Ectodermal cell (in vitro differentiated cells): ENCODE measurements at regions not wholly inside any gene's neighbourhood (a gene's known extent, or its start where the extent isn't known, plus 50 kb on each side); places are given as distances from the start of the nearest gene placed in this dataset.
"Not testable (repeated sequence)": the region's sequence is repeated elsewhere in the genome, so short reads cannot be mapped to it uniquely, and the experiment has no call there.

Source experiments
- H3K27ac ChIP-seq: 2 replicates; pipeline ENCODE4 v1.7.0; 2013; ENCODE audit warnings: mild to moderate bottlenecking, low read depth, low read length; ENCODE audit not compliant: insufficient read depth, poor library complexity, severe bottlenecking
- H3K27me3 ChIP-seq: 2 replicates; pipeline ENCODE4 v1.7.0; 2013; ENCODE audit warnings: mild to moderate bottlenecking, low read length; ENCODE audit not compliant: insufficient read depth, control insufficient read depth, poor library complexity, severe bottlenecking
- H3K36me3 ChIP-seq: one replicate; pipeline ENCODE4 v1.7.0; 2013; ENCODE audit warnings: low read length; ENCODE audit not compliant: control insufficient read depth, insufficient read depth
- H3K4me1 ChIP-seq: one replicate; pipeline ENCODE4 v1.7.0; 2013; ENCODE audit warnings: low read length; ENCODE audit not compliant: control insufficient read depth, insufficient read depth
- H3K4me3 ChIP-seq: 2 replicates; pipeline ENCODE4 v1.7.0; 2013; ENCODE audit warnings: low read depth, low read length, control low read depth; ENCODE audit not compliant: insufficient read depth
- H3K9me3 ChIP-seq: 2 replicates; pipeline ENCODE4 v1.7.0; 2013; ENCODE audit warnings: mild to moderate bottlenecking, low read length, moderate library complexity; ENCODE audit not compliant: control insufficient read depth
- WGBS, 2 experiments: methylation state at CpG; one replicate each; pipeline ENCODE4 v1.1.7; 2013; ENCODE audit warnings: missing lambda C conversion rate in 2 of 2; 5-methylcytosine and 5-hydroxymethylcytosine counted together

DNA sequence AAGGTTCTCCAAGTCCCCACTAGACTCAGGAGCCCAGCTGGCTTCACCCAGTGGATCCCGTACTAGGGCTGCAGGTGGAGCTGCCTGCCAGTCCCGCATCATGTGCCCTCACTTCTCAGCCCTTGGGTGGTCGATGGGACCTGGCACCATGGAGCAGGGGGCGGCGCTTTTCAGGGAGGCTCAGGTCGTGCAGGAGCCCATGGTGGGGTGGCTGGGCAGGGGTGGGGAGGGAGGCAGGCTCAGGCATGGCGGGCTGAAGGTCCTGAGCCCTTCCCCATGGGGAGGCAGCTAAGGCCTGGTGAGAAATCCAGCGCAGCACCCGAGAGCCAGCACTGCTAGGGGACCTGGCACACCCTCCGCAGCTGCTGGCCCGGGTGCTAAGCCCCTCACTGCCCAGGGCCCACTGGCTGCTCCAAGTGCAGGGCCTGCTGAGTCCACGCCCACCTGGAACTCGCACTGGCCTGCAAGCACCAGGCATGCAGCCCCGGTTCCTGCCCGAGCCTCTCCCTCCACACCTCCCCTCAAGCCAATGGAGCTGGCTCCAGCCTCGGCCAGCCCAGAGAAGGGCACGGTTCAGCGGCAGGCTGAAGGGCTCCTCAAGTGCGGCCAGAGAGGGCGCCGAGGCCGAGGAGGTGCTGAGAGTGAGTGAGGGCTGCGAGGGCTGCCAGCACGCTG lies 72.7 kb upstream of the SLIT2 start:
- H3K36me3 ChIP-seq = no peaks in the 10 kb centered on the region
- no peaks in the 10 kb centered on the region for H3K27me3 ChIP-seq
- H3K27ac ChIP-seq = no peak overlapping the region
- no peaks in the 10 kb centered on the region for H3K4me1 ChIP-seq
- no peak overlapping the region for H3K4me3 ChIP-seq
- H3K9me3 ChIP-seq = peaks cover 2% of the 10 kb centered on the region
- 95% methylated on average over 24 of the region's 24 CpGs for WGBS, 2 experiments

DNA sequence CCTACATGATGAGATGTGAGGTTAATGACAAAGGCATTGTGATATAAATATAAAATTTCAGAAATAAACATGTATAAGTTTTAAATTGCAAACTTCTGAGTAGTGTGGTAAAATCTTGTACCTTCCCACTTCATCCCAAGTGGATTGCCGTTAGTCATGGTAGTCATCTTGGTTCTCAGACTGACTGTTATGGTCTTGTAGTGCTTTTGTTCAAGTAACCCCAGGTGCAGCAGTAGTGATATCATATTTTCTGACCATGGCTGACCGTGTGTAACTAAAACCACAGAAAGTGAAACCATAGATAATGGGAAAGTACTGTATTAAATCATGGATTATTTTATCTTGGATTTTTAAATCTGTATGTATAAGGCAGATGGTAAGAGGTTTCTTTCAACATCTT lies 74.8 kb upstream of the SLIT2 start:
- no peaks in the 10 kb centered on the region for H3K36me3 ChIP-seq
- no peak overlapping the region for H3K27ac ChIP-seq
- no peak overlapping the region for H3K4me3 ChIP-seq
- H3K4me1 ChIP-seq = no peaks in the 10 kb centered on the region
- H3K27me3 ChIP-seq = no peaks in the 10 kb centered on the region
- WGBS, 2 experiments = 89 to 94% methylated on average over 2 of the region's 2 CpGs
- H3K9me3 ChIP-seq = peaks cover 2% of the 10 kb centered on the region

DNA sequence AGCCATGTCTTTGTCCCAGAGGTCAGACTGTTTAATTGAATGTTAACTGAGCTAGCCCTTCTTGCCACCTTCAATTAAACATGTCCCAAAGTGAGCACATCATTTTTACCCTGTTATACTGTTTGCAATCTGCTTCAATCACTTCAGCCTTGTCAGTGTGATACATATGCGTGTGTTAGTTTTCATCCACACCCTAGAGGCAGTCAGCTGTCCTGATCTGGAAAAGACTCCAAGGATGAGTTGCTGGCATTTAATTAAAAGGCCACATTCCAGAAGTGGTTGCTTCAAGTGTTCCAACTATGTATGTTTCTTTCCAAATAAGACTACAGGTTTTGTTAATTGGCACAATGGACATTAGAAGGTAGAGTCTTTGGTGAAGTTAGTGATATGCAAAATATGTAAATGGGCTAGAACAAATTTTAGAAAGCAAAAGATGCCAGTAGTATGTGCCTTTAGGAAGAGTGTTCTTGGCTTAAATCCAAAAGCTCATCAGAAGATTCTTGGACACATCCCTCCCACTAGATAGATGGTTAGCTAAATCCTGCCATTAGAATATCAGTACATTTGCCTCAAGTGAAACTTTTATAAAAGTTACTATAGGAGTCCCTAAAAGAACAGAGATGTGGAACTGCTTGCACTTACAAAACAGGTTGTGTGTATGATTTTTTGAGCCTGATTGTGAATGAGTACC lies 79.5 kb upstream of the SLIT2 start:
- 95 to 96% methylated on average over 1 of the region's 1 CpG for WGBS, 2 experiments
- Histone ChIP-seq H3K27ac (no peak overlapping the region), H3K9me3 (no peaks in the 10 kb centered on the region), H3K36me3 (no peaks in the 10 kb centered on the region), H3K4me1 (no peaks in the 10 kb centered on the region), H3K27me3 (no peaks in the 10 kb centered on the region), H3K4me3 (no peak overlapping the region)

- no peak overlapping the region for H3K4me3 ChIP-seq
- no peak overlapping the region for H3K27ac ChIP-seq
- WGBS, 2 experiments = 85 to 90% methylated on average over 3 of the region's 3 CpGs
- no peaks in the 10 kb centered on the region for H3K4me1 ChIP-seq
- H3K9me3 ChIP-seq = peaks cover 2% of the 10 kb centered on the region
- no peaks in the 10 kb centered on the region for H3K36me3 ChIP-seq
- H3K27me3 ChIP-seq = no peaks in the 10 kb centered on the region
Observed at GRCh38 chr4:20166544-20166943, 85.2 kb upstream of the SLIT2 start.

GRCh38 chr4:20159516-20159915 lies 92.2 kb upstream of the SLIT2 start:
- Histone ChIP-seq H3K27me3 (no peaks in the 10 kb centered on the region), H3K4me3 (no peak overlapping the region), H3K9me3 (peaks cover 2% of the 10 kb centered on the region), H3K4me1 (no peaks in the 10 kb centered on the region), H3K27ac (no peak overlapping the region), H3K36me3 (no peaks in the 10 kb centered on the region)
- WGBS, 2 experiments = 92 to 93% methylated on average over 2 of the region's 2 CpGs

GRCh38 chr4:20158195-20158594 lies 93.5 kb upstream of the SLIT2 start:
- Histone ChIP-seq H3K27me3 (no peaks in the 10 kb centered on the region), H3K4me3 (no peak overlapping the region), H3K9me3 (peaks cover 2% of the 10 kb centered on the region), H3K27ac (no peak overlapping the region), H3K4me1 (no peaks in the 10 kb centered on the region), H3K36me3 (no peaks in the 10 kb centered on the region)
- WGBS, 2 experiments = 87 to 100% methylated on average over 1 of the region's 2 CpGs

DNA sequence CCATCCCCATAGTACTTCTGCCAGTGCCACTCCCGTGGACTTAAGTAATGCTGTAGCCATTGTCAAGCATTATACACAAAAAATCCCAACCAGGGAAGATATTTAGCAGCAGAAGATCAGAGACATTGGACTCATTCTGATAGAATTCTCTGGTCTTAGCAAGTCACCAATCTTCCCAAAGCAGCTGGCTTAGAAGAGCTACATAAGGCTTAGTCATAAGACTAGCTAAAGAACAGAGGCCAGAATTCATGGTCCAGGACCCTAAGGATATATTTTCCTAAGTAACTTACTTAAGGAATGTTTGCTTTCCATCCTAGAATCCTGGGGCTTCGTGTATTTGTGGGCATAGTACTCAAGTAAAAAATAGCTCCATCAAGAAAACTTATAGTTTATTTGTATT lies 100.3 kb upstream of the SLIT2 start:
- Histone ChIP-seq H3K27ac (no peak overlapping the region), H3K4me1 (no peaks in the 10 kb centered on the region), H3K36me3 (no peaks in the 10 kb centered on the region), H3K4me3 (no peak overlapping the region), H3K9me3 (no peaks in the 10 kb centered on the region), H3K27me3 (no peaks in the 10 kb centered on the region)
- 84 to 93% methylated on average over 1 to 2 of the region's 2 CpGs for WGBS, 2 experiments

- not testable (repeated sequence) for H3K27me3 ChIP-seq, H3K4me1 ChIP-seq, H3K36me3 ChIP-seq, H3K4me3 ChIP-seq, H3K9me3 ChIP-seq, H3K27ac ChIP-seq
- WGBS, 2 experiments = no CpG with 5 or more reads among the region's 3 CpGs
Observed at GRCh38 chr4:20149143-20149542, 102.6 kb upstream of the SLIT2 start.

DNA sequence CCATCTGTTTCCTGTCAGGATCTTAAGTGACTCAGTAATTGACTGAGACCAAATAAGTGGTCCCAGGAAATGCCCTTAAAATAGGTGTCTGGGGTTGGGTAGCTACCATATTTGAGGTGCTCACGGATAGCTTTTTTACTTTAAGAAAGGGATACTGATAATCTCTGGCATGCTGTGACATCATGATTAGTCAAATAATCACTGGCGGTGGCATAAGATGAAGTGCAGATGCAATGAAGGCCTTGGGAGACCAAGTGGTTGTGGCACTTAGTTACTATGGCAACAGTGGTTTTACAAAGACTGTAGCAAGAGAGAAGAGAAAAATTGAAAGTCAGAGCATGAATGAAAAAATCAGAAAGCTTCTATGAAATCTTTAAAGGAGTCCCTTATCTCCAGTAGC lies 114.5 kb upstream of the SLIT2 start:
- 88 to 89% methylated on average over 2 of the region's 2 CpGs for WGBS, 2 experiments
- Histone ChIP-seq H3K36me3 (no peaks in the 10 kb centered on the region), H3K27ac (no peak overlapping the region), H3K4me1 (no peaks in the 10 kb centered on the region), H3K9me3 (no peaks in the 10 kb centered on the region), H3K4me3 (no peak overlapping the region), H3K27me3 (no peaks in the 10 kb centered on the region)

DNA sequence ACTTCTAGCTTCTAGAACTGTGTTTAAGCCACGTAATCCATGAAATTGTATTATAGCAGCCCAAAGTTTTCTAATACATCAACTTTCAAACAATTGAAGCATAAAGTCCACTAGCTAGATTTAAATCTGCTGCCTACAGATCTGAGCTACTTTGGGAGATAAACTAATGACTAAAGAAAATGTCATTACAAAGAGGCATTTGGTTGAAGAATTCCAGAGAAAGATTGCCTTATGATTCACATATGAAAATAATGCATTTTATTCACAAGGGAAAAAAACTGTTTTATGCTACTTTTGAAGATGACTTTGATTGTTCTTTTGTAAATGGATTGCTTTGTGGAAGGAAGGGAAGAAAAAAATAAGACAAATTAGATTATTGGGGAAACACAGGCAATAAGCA lies 124.1 kb upstream of the SLIT2 start:
- WGBS, 2 experiments = 89 to 94% methylated on average over 1 of the region's 1 CpG

More for the DNA sequence above, 124.1 kb upstream of the SLIT2 start:
- H3K36me3 ChIP-seq = no peaks in the 10 kb centered on the region
- H3K9me3 ChIP-seq = no peaks in the 10 kb centered on the region
- H3K27ac ChIP-seq = no peak overlapping the region
- no peaks in the 10 kb centered on the region for H3K27me3 ChIP-seq
- H3K4me3 ChIP-seq = no peak overlapping the region
- H3K4me1 ChIP-seq = no peaks in the 10 kb centered on the region
